Body of pancreas (tissue), 4 donors: ENCODE measurements at regions not wholly inside any gene's neighbourhood (a gene's known extent, or its start where the extent isn't known, plus 50 kb on each side); places are given as distances from the start of the nearest gene placed in this dataset.

Experiments used
- ATAC-seq: fragments of 150-250 bp; one replicate; pipeline ENCODE4 v1.9.1; 2016
- DNase-seq, 4 donors: peaks; one replicate each; pipeline ENCODE4 v3.0.0-alpha.2; 2019
- H3K27ac ChIP-seq, 4 donors: fragments of 200-600 bp; sonication (generic); 1 replicate in 3 of 4; 2 replicates in 1 of 4; pipeline versions ENCODE4 v1.5.1 to v1.6.1; 2016 to 2019; ENCODE audit warnings: mild to moderate bottlenecking in 1 of 4, mixed read lengths in 1 of 4, moderate library complexity in 1 of 4
- H3K27me3 ChIP-seq, 2 donors: fragments of 200-600 bp; sonication (generic); one replicate each; pipeline ENCODE4 v1.6.0; 2016; ENCODE audit warnings: mild to moderate bottlenecking in 1 of 2
- H3K36me3 ChIP-seq, 2 donors: fragments of 200-600 bp; sonication (generic); replicated peaks in 1 of 2; 2 replicates each; pipeline ENCODE4 v1.5.1; 2016; ENCODE audit warnings: low read depth in 2 of 2; ENCODE audit not compliant: insufficient read depth in 1 of 2
- H3K4me1 ChIP-seq: fragments of 200-600 bp; sonication (generic); one replicate; pipeline ENCODE4 v1.6.0; 2016
- H3K4me3 ChIP-seq, 2 donors: fragments of 200-600 bp; sonication (generic); 1 replicate in 1 of 2; 2 replicates in 1 of 2; pipeline ENCODE4 v1.5.1; 2016 to 2019
- H3K9me3 ChIP-seq, 3 donors: fragments of 200-600 bp; sonication (generic); 1 replicate in 2 of 3; 2 replicates in 1 of 3; pipeline ENCODE4 v1.5.1; 2016
- POLR2A ChIP-seq, 3 donors: fragments of 450-650 bp; IDR thresholded peaks; one replicate each; pipeline ENCODE4 v1.6.1; 2016; ENCODE audit warnings: antibody characterized with exemption in 3 of 3, mild to moderate bottlenecking in 2 of 3
- WGBS, 2 donors: methylation state at CpG; one replicate each; pipeline ENCODE4 v1.1.5; 2017; 5-methylcytosine and 5-hydroxymethylcytosine counted together
- intact Hi-C: fragments of 100-400 bp; cut with DNase I; formaldehyde crosslinking; loops from one replicate; pipeline ENCODE4 v1.15.1; 2023
- TF ChIP-seq, protein P1 (sequence below), 7 experiments: fragments of 450-650 bp in 4 of 7; fragments of 200-600 bp in 3 of 7; sonication (generic) in 3 of 7; IDR thresholded peaks; one replicate each; pipeline ENCODE4 v1.5.1; 2016 to 2019; ENCODE audit warnings: antibody characterized with exemption in 7 of 7

DNA sequence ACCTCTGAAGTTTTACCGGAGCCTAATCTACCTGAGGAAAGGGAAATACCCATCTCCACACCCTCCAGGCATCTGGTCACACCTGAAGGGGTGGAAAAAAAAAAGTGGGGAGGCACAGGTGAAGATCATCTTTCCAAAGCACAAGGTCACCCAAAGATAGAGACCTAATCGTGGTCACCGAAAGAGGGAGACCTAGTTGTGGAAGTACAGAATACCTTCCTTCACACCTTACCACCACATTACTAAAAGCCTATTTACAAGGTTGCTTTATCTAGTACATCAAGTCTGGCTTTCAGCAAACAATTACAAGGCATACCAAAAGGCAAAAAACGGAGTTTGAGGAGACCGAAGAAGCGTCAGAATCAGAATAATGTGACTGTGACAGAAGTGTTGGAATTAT is 110.0 kb upstream of the ARPP21 start:
- H3K36me3 ChIP-seq: no peaks in the 10 kb centered on the region
- TF ChIP-seq POLR2A (IDR thresholded peaks at IDR 0.05): no peak
- TF ChIP-seq, protein P1, sequence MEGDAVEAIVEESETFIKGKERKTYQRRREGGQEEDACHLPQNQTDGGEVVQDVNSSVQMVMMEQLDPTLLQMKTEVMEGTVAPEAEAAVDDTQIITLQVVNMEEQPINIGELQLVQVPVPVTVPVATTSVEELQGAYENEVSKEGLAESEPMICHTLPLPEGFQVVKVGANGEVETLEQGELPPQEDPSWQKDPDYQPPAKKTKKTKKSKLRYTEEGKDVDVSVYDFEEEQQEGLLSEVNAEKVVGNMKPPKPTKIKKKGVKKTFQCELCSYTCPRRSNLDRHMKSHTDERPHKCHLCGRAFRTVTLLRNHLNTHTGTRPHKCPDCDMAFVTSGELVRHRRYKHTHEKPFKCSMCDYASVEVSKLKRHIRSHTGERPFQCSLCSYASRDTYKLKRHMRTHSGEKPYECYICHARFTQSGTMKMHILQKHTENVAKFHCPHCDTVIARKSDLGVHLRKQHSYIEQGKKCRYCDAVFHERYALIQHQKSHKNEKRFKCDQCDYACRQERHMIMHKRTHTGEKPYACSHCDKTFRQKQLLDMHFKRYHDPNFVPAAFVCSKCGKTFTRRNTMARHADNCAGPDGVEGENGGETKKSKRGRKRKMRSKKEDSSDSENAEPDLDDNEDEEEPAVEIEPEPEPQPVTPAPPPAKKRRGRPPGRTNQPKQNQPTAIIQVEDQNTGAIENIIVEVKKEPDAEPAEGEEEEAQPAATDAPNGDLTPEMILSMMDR (IDR thresholded peaks at IDR 0.05): no peak
- intact Hi-C loops: no loop called here
- no peak overlapping the region for H3K27ac ChIP-seq
- no peaks in the 10 kb centered on the region for H3K9me3 ChIP-seq
- DNase-seq (no peak), ATAC-seq (no peak)
- H3K27me3 ChIP-seq: no peaks in the 10 kb centered on the region
- H3K4me3 ChIP-seq: no peak overlapping the region
- 68 to 77% methylated on average over 6 of the region's 6 CpGs for WGBS, 2 donors
- H3K4me1 ChIP-seq: no peaks in the 10 kb centered on the region

DNA sequence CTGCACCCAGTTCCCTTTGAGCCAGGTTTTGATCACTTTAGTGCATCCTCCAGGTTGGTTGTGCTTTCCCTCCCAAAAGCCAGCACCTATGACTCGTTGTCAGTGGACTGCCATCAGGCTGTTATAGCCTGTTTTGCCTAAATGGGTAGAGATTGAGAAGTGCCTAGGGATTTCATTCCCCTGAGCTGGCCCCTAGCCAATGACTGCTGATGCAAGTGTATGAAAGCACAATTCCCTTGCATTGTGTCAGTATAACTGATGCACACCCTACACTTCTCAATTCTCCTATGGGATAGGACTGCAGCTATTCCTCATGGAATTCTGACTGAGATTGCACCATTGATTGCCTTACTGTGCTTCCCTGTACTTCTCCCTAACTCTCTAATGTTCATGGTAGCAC is 102.1 kb upstream of the ARPP21 start:
- no peak for ATAC-seq
- H3K36me3 ChIP-seq: no peaks in the 10 kb centered on the region
- H3K4me1 ChIP-seq: no peaks in the 10 kb centered on the region
- intact Hi-C loops: no loop called here
- H3K27ac ChIP-seq: no peak overlapping the region
- no peak for TF ChIP-seq POLR2A (IDR thresholded peaks at IDR 0.05)
- TF ChIP-seq, protein P1 (IDR thresholded peaks at IDR 0.05): no peak
- WGBS, 2 donors: 43 to 45% methylated on average over 1 of the region's 1 CpG
- DNase-seq: peak in 1 of 4 donors; percentile 9
- no peak overlapping the region for H3K4me3 ChIP-seq
- no peaks in the 10 kb centered on the region for H3K9me3 ChIP-seq
- H3K27me3 ChIP-seq: no peaks in the 10 kb centered on the region

DNA sequence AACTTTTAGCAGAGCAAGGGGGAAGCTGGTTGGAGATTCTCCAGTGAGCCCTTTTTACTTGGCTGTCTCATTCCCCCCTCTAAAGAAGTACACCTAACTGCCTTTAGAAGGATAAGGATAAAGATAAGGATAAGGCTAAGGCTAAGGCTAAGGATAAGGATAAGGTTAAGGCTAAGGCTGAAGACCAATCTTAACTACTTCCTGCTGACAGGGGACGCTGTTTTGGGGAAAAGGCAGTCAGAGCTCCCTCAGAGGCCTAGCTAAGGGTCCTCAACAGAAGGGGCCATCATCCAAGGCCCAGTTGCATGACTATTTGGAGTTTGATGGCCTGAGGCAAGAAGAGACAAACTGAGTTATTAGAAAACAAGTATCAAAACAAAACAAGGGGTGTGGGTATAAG is 94.3 kb upstream of the ARPP21 start:
- H3K36me3 ChIP-seq: no peaks in the 10 kb centered on the region
- no peaks in the 10 kb centered on the region for H3K4me1 ChIP-seq
- no peak overlapping the region for H3K27ac ChIP-seq
- 30% methylated on average over 1 of the region's 1 CpG for WGBS, 2 donors
- no peak for ATAC-seq
- no peaks in the 10 kb centered on the region for H3K27me3 ChIP-seq
- DNase-seq: no peak
- H3K9me3 ChIP-seq: no peaks in the 10 kb centered on the region
- TF ChIP-seq, protein P1 (IDR thresholded peaks at IDR 0.05): no peak
- TF ChIP-seq POLR2A (IDR thresholded peaks at IDR 0.05): no peak
- intact Hi-C loops: no loop called here
- H3K4me3 ChIP-seq: no peak overlapping the region

DNA sequence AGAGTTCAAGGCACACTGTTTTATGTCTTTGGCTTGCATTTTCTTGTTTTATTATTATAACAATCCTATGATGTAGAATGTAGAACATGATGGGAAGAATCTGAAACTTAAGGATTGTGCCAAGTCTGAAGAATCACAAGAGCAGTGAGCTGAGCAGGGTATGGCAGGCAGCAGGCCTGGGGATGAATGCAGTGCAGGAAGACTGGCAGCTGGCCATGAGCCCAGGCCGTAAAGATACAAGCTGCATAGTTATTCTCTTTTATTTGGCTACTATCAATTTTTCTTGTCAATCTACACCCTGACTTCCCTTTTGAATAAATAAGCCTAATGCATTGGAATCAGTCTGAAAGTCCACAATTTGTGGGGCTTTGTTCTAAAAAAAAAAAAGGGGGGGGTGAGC is 89.6 kb upstream of the ARPP21 start:
- H3K36me3 ChIP-seq: no peaks in the 10 kb centered on the region
- H3K27ac ChIP-seq: no peak overlapping the region
- H3K4me3 ChIP-seq: no peak overlapping the region
- no peaks in the 10 kb centered on the region for H3K9me3 ChIP-seq
- no peaks in the 10 kb centered on the region for H3K27me3 ChIP-seq
- H3K4me1 ChIP-seq: no peaks in the 10 kb centered on the region
- WGBS, 2 donors: 21 to 28% methylated on average over 1 of the region's 1 CpG
- DNase-seq (peak in 1 of 4 donors; percentile 23), ATAC-seq (no peak)
- TF ChIP-seq POLR2A (IDR thresholded peaks at IDR 0.05): no peak
- TF ChIP-seq, protein P1 (IDR thresholded peaks at IDR 0.05): no peak
- intact Hi-C loops: no loop called here

DNA sequence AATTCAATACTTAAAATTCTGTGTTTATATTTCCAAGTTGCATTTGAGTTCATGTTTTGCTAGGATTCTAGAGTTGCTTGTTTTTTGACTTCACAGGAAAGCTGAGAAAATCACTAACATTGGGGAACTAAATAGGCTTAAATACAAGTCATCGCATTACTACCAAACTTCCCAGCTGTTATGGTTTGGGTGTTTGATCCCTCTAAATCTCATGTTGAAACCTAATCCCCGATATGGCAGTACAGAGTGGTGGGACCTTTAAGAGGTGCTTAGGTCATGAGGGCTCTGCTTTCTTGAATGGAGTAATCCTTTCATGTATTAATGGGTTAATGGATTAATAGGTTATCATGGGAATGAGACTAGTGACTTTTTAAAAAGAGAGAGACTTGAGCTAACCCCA is 77.2 kb upstream of the ARPP21 start:
- H3K4me3 ChIP-seq: no peak overlapping the region
- no peak for TF ChIP-seq POLR2A (IDR thresholded peaks at IDR 0.05)
- TF ChIP-seq, protein P1 (IDR thresholded peaks at IDR 0.05): no peak
- intact Hi-C loops: no loop called here
- no peaks in the 10 kb centered on the region for H3K36me3 ChIP-seq
- DNase-seq (no peak), ATAC-seq (no peak)
- H3K27me3 ChIP-seq: no peaks in the 10 kb centered on the region
- WGBS, 2 donors: 80 to 81% methylated on average over 2 of the region's 2 CpGs
- no peaks in the 10 kb centered on the region for H3K4me1 ChIP-seq
- peaks cover 0 to 12% (median 0%) of the 10 kb centered on the region in 3 donors for H3K9me3 ChIP-seq
- H3K27ac ChIP-seq: no peak overlapping the region
